H9 (cell line): ENCODE measurements at regions not wholly inside any gene's neighbourhood (a gene's known extent, or its start where the extent isn't known, plus 50 kb on each side); places are given as distances from the start of the nearest gene placed in this dataset.

ENCODE experiments used
- DNase-seq: peaks from one replicate; pipeline ENCODE4 v3.0.0-alpha.2; 2017
- H2AFZ ChIP-seq: one replicate; pipeline ENCODE4 v1.6.1; 2013; ENCODE audit warnings: mild to moderate bottlenecking, low read length, control low read depth, moderate library complexity
- H2AK5ac ChIP-seq: 2 replicates; pipeline ENCODE4 v1.6.1; 2013; ENCODE audit warnings: low read length, control low read depth, mixed read lengths; ENCODE audit not compliant: insufficient read length
- H2BK120ac ChIP-seq: one replicate; pipeline ENCODE4 v1.6.1; 2013; ENCODE audit warnings: low read depth, mild to moderate bottlenecking, low read length, control low read depth, inconsistent platforms; ENCODE audit not compliant: poor library complexity, severe bottlenecking
- H2BK12ac ChIP-seq: 2 replicates; pipeline ENCODE4 v1.6.1; 2013; ENCODE audit warnings: low read length, control low read depth, mixed read lengths, low read depth; ENCODE audit not compliant: insufficient read length
- H2BK15ac ChIP-seq: 2 replicates; pipeline ENCODE4 v1.6.1; 2013; ENCODE audit warnings: low read depth, low read length, control low read depth
- H2BK20ac ChIP-seq: one replicate; pipeline ENCODE4 v1.6.1; 2013; ENCODE audit warnings: low read depth, mild to moderate bottlenecking, low read length, control low read depth, inconsistent platforms; ENCODE audit not compliant: poor library complexity, severe bottlenecking
- H2BK5ac ChIP-seq: 2 replicates; pipeline ENCODE4 v1.6.1; 2013; ENCODE audit warnings: low read length, control low read depth, mixed read lengths; ENCODE audit not compliant: insufficient read length
- H3K14ac ChIP-seq: 2 replicates; pipeline ENCODE4 v1.6.1; 2013; ENCODE audit warnings: low read length, control low read depth; ENCODE audit not compliant: insufficient read depth
- H3K18ac ChIP-seq: 2 replicates; pipeline ENCODE4 v1.6.1; 2013; ENCODE audit warnings: low read depth, mild to moderate bottlenecking, mixed read lengths, low read length, control low read depth; ENCODE audit not compliant: insufficient read length
- H3K23ac ChIP-seq: 2 replicates; pipeline ENCODE4 v1.6.1; 2013; ENCODE audit warnings: low read length, control low read depth, mixed read lengths, low read depth; ENCODE audit not compliant: insufficient read length
- H3K23me2 ChIP-seq: 2 replicates; pipeline ENCODE4 v1.6.1; 2013; ENCODE audit warnings: low read depth, mild to moderate bottlenecking, mixed read lengths, low read length, control low read depth; ENCODE audit not compliant: insufficient read length, poor library complexity, severe bottlenecking
- H3K27ac ChIP-seq: 2 replicates; pipeline ENCODE4 v1.5.1; 2013; ENCODE audit warnings: low read length, control low read depth, mixed read lengths, low read depth; ENCODE audit not compliant: insufficient read length
- H3K27me3 ChIP-seq: 2 replicates; pipeline ENCODE4 v1.6.1; 2013; ENCODE audit warnings: low read length, control low read depth, inconsistent platforms; ENCODE audit not compliant: insufficient read depth
- H3K4ac ChIP-seq: 2 replicates; pipeline ENCODE4 v1.6.1; 2013; ENCODE audit warnings: low read depth, mild to moderate bottlenecking, control low read depth, inconsistent platforms, low read length, moderate library complexity
- H3K4me1 ChIP-seq: 2 replicates; pipeline ENCODE4 v1.6.1; 2013; ENCODE audit warnings: low read length, control low read depth, inconsistent platforms; ENCODE audit not compliant: insufficient read depth
- H3K4me2 ChIP-seq: 2 replicates; pipeline ENCODE4 v1.6.1; 2013; ENCODE audit warnings: low read length, control low read depth, mixed read lengths; ENCODE audit not compliant: insufficient read length, insufficient read depth
- H3K56ac ChIP-seq: 2 replicates; pipeline ENCODE4 v1.6.1; 2013; ENCODE audit warnings: low read depth, mild to moderate bottlenecking, mixed read lengths, low read length, control low read depth; ENCODE audit not compliant: insufficient read length
- H3K79me1 ChIP-seq: 2 replicates; pipeline ENCODE4 v1.6.1; 2013; ENCODE audit warnings: low read depth, mild to moderate bottlenecking, moderate library complexity, low read length, control low read depth, inconsistent platforms; ENCODE audit not compliant: insufficient read depth, poor library complexity, severe bottlenecking
- H3K79me2 ChIP-seq: 2 replicates; pipeline ENCODE4 v1.6.1; 2013; ENCODE audit warnings: low read length, control low read depth, inconsistent platforms; ENCODE audit not compliant: insufficient read depth
- H3K9ac ChIP-seq: 2 replicates; pipeline ENCODE4 v1.6.1; 2013; ENCODE audit warnings: low read length, control low read depth, mixed read lengths; ENCODE audit not compliant: insufficient read length; ENCODE audit errors: extremely low read depth
- H3K9me3 ChIP-seq: one replicate; pipeline ENCODE4 v1.6.1; 2013; ENCODE audit warnings: low read depth, low read length, inconsistent platforms; ENCODE audit not compliant: control insufficient read depth
- H3T11ph ChIP-seq: one replicate; pipeline ENCODE4 v1.6.1; 2013; ENCODE audit warnings: mild to moderate bottlenecking, low read length, control low read depth, inconsistent platforms
- H4K20me1 ChIP-seq: one replicate; pipeline ENCODE4 v1.6.1; 2013; ENCODE audit not compliant: control insufficient read depth, insufficient read length, insufficient read depth
- H4K5ac ChIP-seq: 2 replicates; pipeline ENCODE4 v1.6.1; 2013; ENCODE audit warnings: low read depth, mild to moderate bottlenecking, mixed read lengths, low read length, control low read depth; ENCODE audit not compliant: insufficient read length
- H4K8ac ChIP-seq: replicated peaks from 2 replicates; pipeline ENCODE4 v1.6.1; 2013; ENCODE audit warnings: low read length, control low read depth, mixed read lengths, low read depth; ENCODE audit not compliant: insufficient read length
- H4K91ac ChIP-seq: 2 replicates; pipeline ENCODE4 v1.6.1; 2013; ENCODE audit warnings: low read depth, mild to moderate bottlenecking, moderate library complexity, mixed read lengths, low read length, control low read depth; ENCODE audit not compliant: insufficient read length
- H3K27ac Mint-ChIP-seq, 3 experiments: 2 replicates in 2 of 3; 3 replicates in 1 of 3; pipeline ENCODE4 v1.8.0; 2020 to 2021; ENCODE audit warnings: mixed read lengths in 3 of 3, mild to moderate bottlenecking in 1 of 3, moderate library complexity in 1 of 3
- H3K27me3 Mint-ChIP-seq: 2 replicates; pipeline ENCODE4 v1.8.0; 2021; ENCODE audit warnings: low read depth, mild to moderate bottlenecking, moderate library complexity, mixed read lengths
- H3K36me3 Mint-ChIP-seq, 3 experiments: 2 replicates in 2 of 3; 3 replicates in 1 of 3; pipeline ENCODE4 v1.8.0; 2020 to 2021; ENCODE audit warnings: low read depth in 3 of 3, mixed read lengths in 3 of 3; ENCODE audit not compliant: insufficient read depth in 1 of 3
- H3K4me1 Mint-ChIP-seq, 2 experiments: 2 replicates each; pipeline ENCODE4 v1.8.0; 2020; ENCODE audit warnings: mixed read lengths in 2 of 2
- H3K4me3 Mint-ChIP-seq, 2 experiments: 2 replicates in 1 of 2; 3 replicates in 1 of 2; pipeline ENCODE4 v1.8.0; 2020 to 2021; ENCODE audit warnings: mild to moderate bottlenecking in 2 of 2, mixed read lengths in 2 of 2, moderate library complexity in 1 of 2
- H3K9me3 Mint-ChIP-seq, 2 experiments: 2 replicates in 1 of 2; 3 replicates in 1 of 2; pipeline ENCODE4 v1.8.0; 2020; ENCODE audit warnings: mild to moderate bottlenecking in 2 of 2, mixed read lengths in 2 of 2, moderate library complexity in 1 of 2
- CTCF ChIP-seq: fragments of 200-600 bp; sonication (generic); conservative IDR thresholded peaks from 3 replicates; pipeline ENCODE4 v1.8.0; 2021; ENCODE audit warnings: antibody characterized with exemption, mild to moderate bottlenecking
- WGBS: extraction: QIAGEN DNeasy Blood & Tissue Kit; methylation state at CpG from one replicate; pipeline ENCODE4 v1.1.7; 2013; ENCODE audit warnings: missing lambda C conversion rate, low lambda C conversion rate, mixed read lengths; ENCODE audit not compliant: insufficient read length; ENCODE audit errors: extremely low coverage; 5-methylcytosine and 5-hydroxymethylcytosine counted together

- no peak overlapping the region for H3K9ac ChIP-seq
- TF ChIP-seq CTCF = no peak
Observed at GRCh38 chr12:78674311-78675090, 190.1 kb upstream of the SYT1 start.

More at GRCh38 chr12:78674311-78675090, 190.1 kb upstream of the SYT1 start:
- Histone ChIP-seq H3K23ac (no peak overlapping the region), H3K79me1 (no peaks in the 10 kb centered on the region), H3K79me2 (no peaks in the 10 kb centered on the region), H3T11ph (no peak overlapping the region), H4K91ac (no peak overlapping the region), H2BK12ac (no peak overlapping the region), H3K4me1 (no peaks in the 10 kb centered on the region), H2BK15ac (no peak overlapping the region), H4K8ac (no peak overlapping the region), H3K4me2 (no peak overlapping the region), H3K9me3 (no peaks in the 10 kb centered on the region), H3K18ac (no peak overlapping the region), H2AK5ac (no peak overlapping the region), H3K27ac (no peak overlapping the region), H3K14ac (no peak overlapping the region), H2BK20ac (no peak overlapping the region), H4K5ac (no peak overlapping the region), H3K23me2 (no peaks in the 10 kb centered on the region), H3K27me3 (no peaks in the 10 kb centered on the region), H2BK5ac (no peak overlapping the region), H3K56ac (no peak overlapping the region), H2BK120ac (no peak overlapping the region), H4K20me1 (no peaks in the 10 kb centered on the region), H3K4ac (no peak overlapping the region), H2AFZ (no peak overlapping the region)
- H3K4me1 Mint-ChIP-seq = no peaks in the 10 kb centered on the region
- H3K36me3 Mint-ChIP-seq = no peaks in the 10 kb centered on the region
- no peak for DNase-seq
- WGBS = no CpG with 5 or more reads among the region's 2 CpGs
- H3K9me3 Mint-ChIP-seq = no peaks in the 10 kb centered on the region
- H3K27ac Mint-ChIP-seq = no peak overlapping the region
- no peak overlapping the region for H3K4me3 Mint-ChIP-seq
- peaks cover 9% of the 10 kb centered on the region for H3K27me3 Mint-ChIP-seq
